Heart left ventricle (tissue), 13 donors: ENCODE measurements at regions not wholly inside any gene's neighbourhood (a gene's known extent, or its start where the extent isn't known, plus 50 kb on each side); places are given as distances from the start of the nearest gene placed in this dataset.

ENCODE experiments used
- CTCF ChIP-seq, 12 donors: fragments of 200-600 bp; sonication (generic) in 4 of 12; IDR thresholded peaks; one replicate each; pipeline versions ENCODE4 v1.5.0 to v1.8.0; 2018 to 2022; ENCODE audit warnings: antibody characterized with exemption in 12 of 12, mild to moderate bottlenecking in 5 of 12
- POLR2A ChIP-seq, 2 donors: fragments of 450-650 bp; IDR thresholded peaks; one replicate each; pipeline ENCODE4 v1.6.1; 2017; ENCODE audit warnings: antibody characterized with exemption in 2 of 2, mild to moderate bottlenecking in 2 of 2, moderate library complexity in 2 of 2
- donor health status: ischemic (EF 13 %, LVEDD 7.1; RV severe dilation, severe dysfunction).
- donor health status: DM: no; HTN: yes; CAD: no.
- donor health status: DM: no; HTN: no; CAD: no.
- donor health status: ischemic (EF 25% LVEDD 6.9; RV normal size, moderate dysfunction).
- donor health status: ischemic (EF 25% LVEDD 5.7; RV mildly dilated, moderate dysfunction).
- donor health status: ischemic (EF 35%, LVEDD 5.7; RV mildly dilated, moderate dysfunction).
- donor health status: nonischemic (EF 11% LVEDD 7.7; RV severe dilation, severe dysfunction).
- donor health status: DM: yes; HTN: yes; CAD: no.
- donor health status: PGD.
- donor health status: ischemic (EF 29% LVEDD 5.4; RV normal size, mild dysfunction).
- donor health status: nonischemic (EF 23%, LVEDD 6.1; RV moderate dilation, normal function).

- TF ChIP-seq CTCF (IDR thresholded peaks at IDR 0.05) (no peak), POLR2A (IDR thresholded peaks at IDR 0.05) (no peak)
Measured at GRCh38 chr6:112579601-112580000, 232.5 kb downstream of the RFPL4B start.
